ENCODE measurements at regions not wholly inside any gene's neighbourhood (a gene's known extent, or its start where the extent isn't known, plus 50 kb on each side); places are given as distances from the start of the nearest gene placed in this dataset.

GRCh38 chr9:26527931-26528330, 364.7 kb downstream of the CAAP1 start:
- Histone ChIP-seq H4K20me1 (ENCODE audit: insufficient read depth, low read length) (no peaks in the 10 kb centered on the region), H2AFZ (ENCODE audit: low read length) (no peak overlapping the region), H3K27ac (ENCODE audit: low read depth, low read length, poor library complexity, severe bottlenecking) (no peak overlapping the region), H3K27me3 (ENCODE audit: insufficient read depth, low read length) (no peaks in the 10 kb centered on the region), H3K9me3 (ENCODE audit: low read length) (no peaks in the 10 kb centered on the region), H3F3A (ENCODE audit: insufficient read depth, low read length) (no peaks in the 10 kb centered on the region), H3K4me1 (ENCODE audit: insufficient read depth, low read length, severe bottlenecking) (no peaks in the 10 kb centered on the region), H3K79me2 (ENCODE audit: insufficient read depth, low read length) (no peaks in the 10 kb centered on the region), H3K9me2 (ENCODE audit: low read depth, low read length) (no peaks in the 10 kb centered on the region), H3K36me3 (ENCODE audit: insufficient read depth, low read length) (no peaks in the 10 kb centered on the region), H3K9ac (ENCODE audit: low read length) (no peak overlapping the region), H3K4me2 (ENCODE audit: low read length) (no peak overlapping the region), H3K4me3 (ENCODE audit: low read depth, low read length, poor library complexity, severe bottlenecking) (no peak overlapping the region)
- no peak for TF ChIP-seq EZH2 (IDR thresholded peaks at IDR 0.05; ENCODE audit: borderline replicate concordance, low read length)
- TF ChIP-seq, protein P1, sequence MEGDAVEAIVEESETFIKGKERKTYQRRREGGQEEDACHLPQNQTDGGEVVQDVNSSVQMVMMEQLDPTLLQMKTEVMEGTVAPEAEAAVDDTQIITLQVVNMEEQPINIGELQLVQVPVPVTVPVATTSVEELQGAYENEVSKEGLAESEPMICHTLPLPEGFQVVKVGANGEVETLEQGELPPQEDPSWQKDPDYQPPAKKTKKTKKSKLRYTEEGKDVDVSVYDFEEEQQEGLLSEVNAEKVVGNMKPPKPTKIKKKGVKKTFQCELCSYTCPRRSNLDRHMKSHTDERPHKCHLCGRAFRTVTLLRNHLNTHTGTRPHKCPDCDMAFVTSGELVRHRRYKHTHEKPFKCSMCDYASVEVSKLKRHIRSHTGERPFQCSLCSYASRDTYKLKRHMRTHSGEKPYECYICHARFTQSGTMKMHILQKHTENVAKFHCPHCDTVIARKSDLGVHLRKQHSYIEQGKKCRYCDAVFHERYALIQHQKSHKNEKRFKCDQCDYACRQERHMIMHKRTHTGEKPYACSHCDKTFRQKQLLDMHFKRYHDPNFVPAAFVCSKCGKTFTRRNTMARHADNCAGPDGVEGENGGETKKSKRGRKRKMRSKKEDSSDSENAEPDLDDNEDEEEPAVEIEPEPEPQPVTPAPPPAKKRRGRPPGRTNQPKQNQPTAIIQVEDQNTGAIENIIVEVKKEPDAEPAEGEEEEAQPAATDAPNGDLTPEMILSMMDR (IDR thresholded peaks at IDR 0.05; ENCODE audit: low read length) = no peak

DNA sequence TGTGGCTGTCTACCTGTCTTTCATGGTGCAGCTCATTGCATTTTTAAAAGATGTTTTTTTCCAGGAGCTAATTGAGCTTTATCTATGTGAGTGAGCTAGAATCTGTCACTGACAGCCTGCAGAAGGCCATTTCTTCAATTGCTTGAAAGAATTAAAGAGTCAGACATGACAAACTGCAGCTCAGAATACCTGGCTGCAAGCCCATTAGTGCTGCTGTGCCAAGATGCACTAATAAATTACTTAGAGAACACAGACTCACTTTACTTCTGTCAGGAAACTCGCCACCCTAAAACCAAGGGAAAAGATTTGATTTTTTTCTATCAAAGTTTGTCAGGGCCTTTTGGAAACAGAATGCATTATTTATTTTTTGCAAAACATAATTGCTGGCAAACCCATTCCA, 368.3 kb downstream of the CAAP1 start:
- Histone ChIP-seq H3K9me3 (ENCODE audit: low read length) (no peaks in the 10 kb centered on the region), H3K9me2 (ENCODE audit: low read depth, low read length) (no peaks in the 10 kb centered on the region), H4K20me1 (ENCODE audit: insufficient read depth, low read length) (no peaks in the 10 kb centered on the region), H3K9ac (ENCODE audit: low read length) (no peak overlapping the region), H3K4me3 (ENCODE audit: low read depth, low read length, poor library complexity, severe bottlenecking) (no peak overlapping the region), H3K79me2 (ENCODE audit: insufficient read depth, low read length) (no peaks in the 10 kb centered on the region), H3K4me1 (ENCODE audit: insufficient read depth, low read length, severe bottlenecking) (no peaks in the 10 kb centered on the region), H2AFZ (ENCODE audit: low read length) (no peak overlapping the region), H3K4me2 (ENCODE audit: low read length) (no peak overlapping the region), H3K27ac (ENCODE audit: low read depth, low read length, poor library complexity, severe bottlenecking) (no peak overlapping the region), H3K27me3 (ENCODE audit: insufficient read depth, low read length) (no peaks in the 10 kb centered on the region), H3F3A (ENCODE audit: insufficient read depth, low read length) (no peaks in the 10 kb centered on the region), H3K36me3 (ENCODE audit: insufficient read depth, low read length) (no peaks in the 10 kb centered on the region)
- TF ChIP-seq, protein P1 (IDR thresholded peaks at IDR 0.05; ENCODE audit: low read length) = no peak
- TF ChIP-seq EZH2 (IDR thresholded peaks at IDR 0.05; ENCODE audit: borderline replicate concordance, low read length) = no peak

DNA sequence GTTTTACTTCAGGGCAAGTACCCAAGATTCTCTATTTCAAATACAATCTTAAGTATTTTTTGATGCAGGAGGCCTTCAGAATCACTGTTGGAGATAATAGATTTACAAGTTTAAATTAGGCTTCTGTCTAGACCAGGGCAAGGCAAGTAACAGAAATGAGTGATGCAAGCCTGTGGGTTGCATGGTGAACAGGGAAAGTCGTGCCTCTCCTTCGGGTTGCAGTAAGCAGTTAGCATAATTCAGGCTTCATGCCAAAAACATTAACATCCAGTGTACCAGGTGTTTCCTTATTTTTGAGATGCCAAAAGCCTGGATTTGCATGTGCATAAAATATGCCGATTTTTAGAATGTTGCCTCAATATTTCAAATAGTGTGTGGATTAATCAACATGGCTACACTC, 369.0 kb downstream of the CAAP1 start:
- Histone ChIP-seq H3K9ac (ENCODE audit: low read length) (no peak overlapping the region), H3K4me3 (ENCODE audit: low read depth, low read length, poor library complexity, severe bottlenecking) (no peak overlapping the region), H3K9me3 (ENCODE audit: low read length) (no peaks in the 10 kb centered on the region), H3K36me3 (ENCODE audit: insufficient read depth, low read length) (no peaks in the 10 kb centered on the region), H3K79me2 (ENCODE audit: insufficient read depth, low read length) (no peaks in the 10 kb centered on the region), H4K20me1 (ENCODE audit: insufficient read depth, low read length) (no peaks in the 10 kb centered on the region), H3K4me1 (ENCODE audit: insufficient read depth, low read length, severe bottlenecking) (no peaks in the 10 kb centered on the region), H3K27ac (ENCODE audit: low read depth, low read length, poor library complexity, severe bottlenecking) (no peak overlapping the region), H3F3A (ENCODE audit: insufficient read depth, low read length) (no peaks in the 10 kb centered on the region), H3K27me3 (ENCODE audit: insufficient read depth, low read length) (no peaks in the 10 kb centered on the region), H3K4me2 (ENCODE audit: low read length) (no peak overlapping the region), H2AFZ (ENCODE audit: low read length) (no peak overlapping the region), H3K9me2 (ENCODE audit: low read depth, low read length) (no peaks in the 10 kb centered on the region)
- TF ChIP-seq EZH2 (IDR thresholded peaks at IDR 0.05; ENCODE audit: borderline replicate concordance, low read length) = no peak
- TF ChIP-seq, protein P1 (IDR thresholded peaks at IDR 0.05; ENCODE audit: low read length) = no peak
